K562 (cell line): ENCODE measurements at regions not wholly inside any gene's neighbourhood (a gene's known extent, or its start where the extent isn't known, plus 50 kb on each side); places are given as distances from the start of the nearest gene placed in this dataset.

Source experiments
- ATAC-seq: fragments of 200-7000 bp; cut with Tn5 transposase; 3 replicates; pipeline ENCODE4 v1.9.1; 2020; ENCODE audit warnings: moderate library complexity
- BruUV-seq: library from RNA; stranded (reverse); fragments of 400-500 nt; replicated peaks from 2 replicates; lab custom pipeline; 2021; lab: Mats Ljungman, UMichigan
- CTCF ChIA-PET: fragments of 300-600 bp; formaldehyde crosslinking; extraction: SDS; loops from one replicate; lab custom pipeline; 2021; ENCODE audit warnings: low intra/inter-chr PET ratio; lab: Yijun Ruan, JAX
- POLR2A ChIA-PET: fragments of 300-600, 350-650 bp; sonication (Branson Sonifier 250); formaldehyde crosslinking; extraction: SDS; loops from one replicate; lab custom pipeline; 2021; ENCODE audit warnings: antibody characterized with exemption, inconsistent platforms; lab: Yijun Ruan, JAX
- DNase-seq, 4 experiments: peaks; one replicate each; pipeline versions ENCODE4 v3.0.0 to v3.0.0-alpha.2; 2011 to 2018; ENCODE audit warnings: low spot score in 3 of 4, mixed read lengths in 3 of 4; ENCODE audit errors: extremely low read depth in 1 of 4
- FAIRE-seq: peaks from 2 replicates; lab custom pipeline; 2011; peaks lifted over from hg19 to GRCh38; lab: Jason Lieb, UNC
- H2AFZ ChIP-seq: 2 replicates; pipeline ENCODE4 v1.6.0; 2011; ENCODE audit warnings: low read depth, low read length, control low read depth, inconsistent platforms
- H3K27ac ChIP-seq: fragments of 200-600 bp; 3 replicates; pipeline ENCODE4 v1.8.0; 2011; ENCODE audit warnings: low read depth, mild to moderate bottlenecking, control low read depth, inconsistent platforms, low read length, moderate library complexity, mixed read lengths; ENCODE audit errors: extremely low read depth
- H3K27me3 ChIP-seq, 2 experiments: fragments of 300-600 bp in 1 of 2; 2 replicates in 1 of 2; 3 replicates in 1 of 2; pipeline versions ENCODE4 v1.6.0 to v1.8.0; 2011; ENCODE audit warnings: inconsistent platforms in 2 of 2, low read length in 2 of 2, mild to moderate bottlenecking in 1 of 2, mixed read lengths in 1 of 2, moderate library complexity in 1 of 2; ENCODE audit not compliant: control insufficient read depth in 2 of 2, insufficient read depth in 2 of 2
- H3K36me3 ChIP-seq: fragments of 300-600 bp; 3 replicates; pipeline ENCODE4 v1.8.0; 2011; ENCODE audit warnings: mild to moderate bottlenecking, low read length, inconsistent platforms; ENCODE audit not compliant: control insufficient read depth, insufficient read depth
- H3K4me1 ChIP-seq, 2 experiments: fragments of 200-600 bp in 1 of 2; replicated peaks in 1 of 2; 2 replicates in 1 of 2; 3 replicates in 1 of 2; pipeline versions ENCODE4 v1.5.1 to v1.8.0; 2011; ENCODE audit warnings: inconsistent platforms in 2 of 2, low read length in 2 of 2, mild to moderate bottlenecking in 1 of 2, mixed read lengths in 1 of 2, moderate library complexity in 1 of 2; ENCODE audit not compliant: control insufficient read depth in 2 of 2, insufficient read depth in 2 of 2
- H3K4me2 ChIP-seq: 2 replicates; pipeline ENCODE4 v1.6.1; 2011; ENCODE audit warnings: low read length, control low read depth, inconsistent platforms, mixed read lengths; ENCODE audit not compliant: insufficient read depth
- H3K4me3 ChIP-seq: fragments of 200-600 bp; sonication (generic), shearing (Covaris generic); 2 replicates; pipeline ENCODE4 v1.5.1; 2016; ENCODE audit warnings: control low read depth, inconsistent platforms
- H3K79me2 ChIP-seq: fragments of 200-600 bp; 3 replicates; pipeline ENCODE4 v1.8.0; 2011; ENCODE audit warnings: low read length, inconsistent platforms; ENCODE audit not compliant: control insufficient read depth, insufficient read depth
- H3K9ac ChIP-seq, 2 experiments: 2 replicates each; pipeline versions ENCODE4 v1.6.0 to v1.6.1; 2011; ENCODE audit warnings: low read depth in 2 of 2, low read length in 2 of 2, control low read depth in 1 of 2, inconsistent platforms in 1 of 2, mild to moderate bottlenecking in 1 of 2, mixed read lengths in 1 of 2; ENCODE audit not compliant: insufficient read depth in 1 of 2
- H3K9me1 ChIP-seq: one replicate; pipeline ENCODE4 v1.6.0; 2011; ENCODE audit warnings: inconsistent platforms, mild to moderate bottlenecking, low read length, moderate library complexity; ENCODE audit not compliant: control insufficient read depth, insufficient read depth
- H3K9me3 ChIP-seq: replicated peaks from 2 replicates; pipeline ENCODE4 v1.5.1; 2011; ENCODE audit warnings: low read depth, low read length, inconsistent platforms; ENCODE audit not compliant: control insufficient read depth, insufficient read depth
- H4K20me1 ChIP-seq: replicated peaks from 2 replicates; pipeline ENCODE4 v1.6.1; 2011; ENCODE audit warnings: low read length, inconsistent platforms, mixed read lengths; ENCODE audit not compliant: control insufficient read depth, insufficient read depth
- ARNT ChIP-seq, 2 experiments: fragments of 450-650 bp; IDR thresholded peaks; 2 replicates each; pipeline ENCODE4 v1.6.1; 2016; ENCODE audit warnings: mild to moderate bottlenecking in 1 of 2
- CLOCK ChIP-seq: fragments of 250-450 bp; sonication (Bioruptor Pico); IDR thresholded peaks from 2 replicates; pipeline ENCODE4 v1.4.0; 2020; ENCODE audit warnings: mild to moderate bottlenecking, moderate library complexity, borderline replicate concordance
- RFX5 ChIP-seq: IDR thresholded peaks from 2 replicates; pipeline ENCODE4 v1.6.1; 2011; ENCODE audit warnings: low read depth, mild to moderate bottlenecking, improper control_type of control experiment, low read length
- WGBS: fragments of 100-300 bp; shearing (Covaris generic); methylation state at CpG from one replicate; pipeline ENCODE4 v1.1.6; 2016; ENCODE audit warnings: low coverage, mixed read lengths; ENCODE audit not compliant: insufficient coverage; ENCODE audit errors: missing lambda C conversion rate; 5-methylcytosine and 5-hydroxymethylcytosine counted together
- in situ Hi-C: fragments of 300-500 bp; cut with MboI; formaldehyde crosslinking; loops from 4 replicates; pipeline ENCODE4 v1.15.0; 2018; ENCODE audit warnings: inconsistent platforms, mixed read lengths
- intact Hi-C: fragments of 100-400 bp; cut with micrococcal nuclease; formaldehyde crosslinking; loops from 2 replicates; pipeline ENCODE4 v1.14.2; 2022

GRCh38 chr20:40562031-40562430 lies 127.0 kb downstream of the MAFB start (continued):
- TF ChIP-seq CLOCK (CRISPR knock-in tag): no peak
- TF ChIP-seq, all 486 proteins: peak for 0

GRCh38 chr20:40561187-40561586 lies 127.8 kb downstream of the MAFB start:
- no TSS peak for BruUV-seq
- H3K9me1 ChIP-seq: no peaks in the 10 kb centered on the region
- no peaks in the 10 kb centered on the region for H4K20me1 ChIP-seq
- 24% methylated on average over 2 of the region's 3 CpGs for WGBS
- no peak overlapping the region for H3K4me3 ChIP-seq
- no peaks in the 10 kb centered on the region for H3K27me3 ChIP-seq
- H3K9me3 ChIP-seq: no peaks in the 10 kb centered on the region
- no peak overlapping the region for H2AFZ ChIP-seq
- in situ Hi-C loops: no loop called here
- no peaks in the 10 kb centered on the region for H3K36me3 ChIP-seq
- no peak overlapping the region for H3K9ac ChIP-seq
- H3K4me2 ChIP-seq: no peak overlapping the region
- peaks cover 3 to 26% of the 10 kb centered on the region in 2 experiments for H3K4me1 ChIP-seq
- intact Hi-C loops: no loop called here
- no peaks in the 10 kb centered on the region for H3K79me2 ChIP-seq
- POLR2A ChIA-PET: interaction anchor here (0.6 to 1.0 kb wide), 2 partner anchors 10 to 694 kb away, joined by 3 read pairs; no protein-coding TSS in a partner anchor
- no peak overlapping the region for H3K27ac ChIP-seq
- TF ChIP-seq RFX5 (peak; percentile 69; the same call in 1 of the 2 replicates), ARNT (IDR thresholded peaks at IDR 0.05) (no peak)
- TF ChIP-seq, all 486 proteins: peak for 1
- CTCF ChIA-PET: no interaction called here
- FAIRE-seq (no peak), ATAC-seq (no peak), DNase-seq (no peak)
